Parathyroid adenoma (tissue), 2 donors: ENCODE measurements at regions not wholly inside any gene's neighbourhood (a gene's known extent, or its start where the extent isn't known, plus 50 kb on each side); places are given as distances from the start of the nearest gene placed in this dataset.
"Not testable (repeated sequence)": the region's sequence is repeated elsewhere in the genome, so short reads cannot be mapped to it uniquely, and the experiment has no call there.

ENCODE experiments used
- H2AFZ ChIP-seq: fragments of 300-600 bp; sonication (generic); one replicate; pipeline ENCODE4 v1.7.0; 2017; ENCODE audit warnings: antibody characterized with exemption, mild to moderate bottlenecking
- H3K27ac ChIP-seq: fragments of 300-600 bp; sonication (generic); one replicate; pipeline ENCODE4 v1.7.0; 2017
- H3K27me3 ChIP-seq: fragments of 300-600 bp; sonication (generic); one replicate; pipeline ENCODE4 v1.7.0; 2017; ENCODE audit warnings: low read length; ENCODE audit not compliant: control insufficient read depth, insufficient read depth
- H3K36me3 ChIP-seq: fragments of 300-600 bp; sonication (generic); one replicate; pipeline ENCODE4 v1.7.0; 2017; ENCODE audit warnings: low read length; ENCODE audit not compliant: control insufficient read depth, insufficient read depth
- H3K4me1 ChIP-seq: fragments of 300-600 bp; sonication (generic); one replicate; pipeline ENCODE4 v1.7.0; 2017; ENCODE audit warnings: control low read depth
- H3K4me2 ChIP-seq: fragments of 300-600 bp; sonication (generic); one replicate; pipeline ENCODE4 v1.7.0; 2017; ENCODE audit warnings: low read length
- H3K4me3 ChIP-seq: fragments of 300-600 bp; sonication (generic); one replicate; pipeline ENCODE4 v1.7.0; 2017; ENCODE audit warnings: low read depth, low read length
- H3K79me2 ChIP-seq: fragments of 300-600 bp; sonication (generic); one replicate; pipeline ENCODE4 v1.7.0; 2017; ENCODE audit warnings: control low read depth
- H3K9ac ChIP-seq: fragments of 300-600 bp; sonication (generic); one replicate; pipeline ENCODE4 v1.7.0; 2017; ENCODE audit warnings: mild to moderate bottlenecking
- H3K9me3 ChIP-seq: fragments of 300-600 bp; sonication (generic); one replicate; pipeline ENCODE4 v1.7.0; 2017; ENCODE audit warnings: low read length; ENCODE audit not compliant: control insufficient read depth
- CTCF ChIP-seq: fragments of 300-600 bp; sonication (generic); IDR thresholded peaks from one replicate; pipeline ENCODE4 v1.7.0; 2017; ENCODE audit warnings: antibody characterized with exemption, mild to moderate bottlenecking
- donor health status: primary hyperparathyroidism.

DNA sequence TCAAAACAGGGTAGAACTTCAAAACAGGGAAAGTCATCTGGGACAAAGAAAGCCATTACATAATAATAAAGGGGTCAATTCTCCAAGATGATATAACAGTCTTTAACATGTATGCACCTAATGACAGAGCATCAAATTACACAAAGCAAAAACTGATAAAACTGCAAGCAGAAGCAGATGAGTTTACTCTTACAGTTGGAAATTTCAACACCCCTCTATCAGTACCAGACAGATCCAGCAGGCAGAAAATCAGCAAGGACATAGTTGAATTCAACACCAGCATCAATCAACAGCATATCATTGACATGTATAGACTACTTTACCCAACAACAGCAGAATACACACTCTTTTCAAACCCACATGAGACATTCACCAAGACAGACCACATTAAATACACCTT, 233.0 kb upstream of the NEBL start:
- H3K4me3 ChIP-seq, result no peak overlapping the region
- peaks cover 2% of the 10 kb centered on the region for H3K4me1 ChIP-seq
- no peak for TF ChIP-seq CTCF
- no peaks in the 10 kb centered on the region for H3K9me3 ChIP-seq
- no peak overlapping the region for H3K9ac ChIP-seq
- H3K36me3 ChIP-seq, result no peaks in the 10 kb centered on the region
- no peak overlapping the region for H3K4me2 ChIP-seq
- H3K27me3 ChIP-seq, result no peaks in the 10 kb centered on the region
- no peak overlapping the region for H2AFZ ChIP-seq
- H3K79me2 ChIP-seq, result peaks cover 16% of the 10 kb centered on the region
- H3K27ac ChIP-seq, result no peak overlapping the region

DNA sequence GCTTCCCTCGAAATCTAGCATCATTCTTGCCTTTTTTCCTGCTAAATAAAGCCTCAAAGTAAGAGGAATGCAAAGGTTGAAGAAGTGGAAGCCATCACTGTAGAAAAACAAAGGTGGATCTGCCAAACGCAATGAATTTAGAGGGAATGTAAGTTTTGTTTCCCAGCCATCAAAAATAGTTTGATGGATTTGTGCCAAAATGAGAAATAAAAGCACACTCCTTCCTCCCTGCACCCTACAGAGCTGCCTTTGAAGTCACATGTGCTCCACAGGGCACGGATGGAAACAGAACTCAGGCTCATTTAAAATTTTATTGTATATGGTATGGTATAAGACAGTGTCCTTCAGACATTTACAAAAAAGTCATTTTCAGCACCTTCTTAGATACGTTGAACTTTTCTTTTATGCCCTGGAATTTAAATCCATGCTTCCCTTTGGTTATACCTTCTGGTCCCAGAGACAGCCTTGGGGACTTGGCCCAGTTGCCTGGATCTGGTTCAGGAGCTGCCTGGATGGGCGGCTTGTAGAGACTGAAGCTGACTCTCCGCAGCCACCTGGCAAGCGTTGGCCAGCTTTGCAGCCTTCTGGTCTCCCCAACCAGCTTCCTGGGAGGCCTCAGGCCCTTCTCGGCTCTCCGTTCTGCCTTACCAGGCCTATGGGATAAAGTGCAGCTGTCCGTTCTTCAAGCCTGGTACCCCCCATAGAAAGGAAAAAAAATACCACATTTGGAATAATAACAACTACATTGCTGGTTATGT, 228.5 kb upstream of the NEBL start:
- no peaks in the 10 kb centered on the region for H3K4me1 ChIP-seq
- H3K27me3 ChIP-seq, result no peaks in the 10 kb centered on the region
- H3K79me2 ChIP-seq, result peaks cover 20% of the 10 kb centered on the region
- no peak for TF ChIP-seq CTCF
- no peaks in the 10 kb centered on the region for H3K9me3 ChIP-seq
- no peak overlapping the region for H3K4me3 ChIP-seq
- H3K36me3 ChIP-seq, result no peaks in the 10 kb centered on the region
- H2AFZ ChIP-seq, result no peak overlapping the region
- no peak overlapping the region for H3K9ac ChIP-seq
- H3K4me2 ChIP-seq, result no peak overlapping the region
- H3K27ac ChIP-seq, result no peak overlapping the region

DNA sequence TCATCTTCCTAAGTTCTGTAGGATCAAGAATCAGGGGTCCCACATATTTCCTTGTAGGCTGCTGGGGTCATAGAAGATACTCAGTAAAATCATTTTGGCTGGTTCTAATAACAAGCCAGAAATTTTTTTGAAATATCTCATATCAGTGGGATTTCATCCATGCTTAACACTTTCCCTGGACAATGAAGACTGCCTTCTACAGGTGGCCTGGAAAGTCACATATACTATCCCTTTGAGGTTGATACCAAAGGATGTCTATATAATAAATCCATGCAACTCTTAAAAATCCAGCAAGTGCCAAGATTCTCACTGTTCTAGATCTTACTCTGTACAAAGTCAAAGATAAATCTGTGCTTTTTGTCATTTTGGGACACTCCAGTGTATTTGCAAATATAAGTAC, 225.8 kb upstream of the NEBL start:
- Histone ChIP-seq H3K4me1 (no peaks in the 10 kb centered on the region), H3K9me3 (no peaks in the 10 kb centered on the region), H3K4me3 (no peak overlapping the region), H3K4me2 (no peak overlapping the region), H3K9ac (no peak overlapping the region), H2AFZ (no peak overlapping the region), H3K79me2 (peaks cover 23% of the 10 kb centered on the region), H3K36me3 (no peaks in the 10 kb centered on the region), H3K27me3 (no peaks in the 10 kb centered on the region), H3K27ac (no peak overlapping the region)
- TF ChIP-seq CTCF, result no peak

DNA sequence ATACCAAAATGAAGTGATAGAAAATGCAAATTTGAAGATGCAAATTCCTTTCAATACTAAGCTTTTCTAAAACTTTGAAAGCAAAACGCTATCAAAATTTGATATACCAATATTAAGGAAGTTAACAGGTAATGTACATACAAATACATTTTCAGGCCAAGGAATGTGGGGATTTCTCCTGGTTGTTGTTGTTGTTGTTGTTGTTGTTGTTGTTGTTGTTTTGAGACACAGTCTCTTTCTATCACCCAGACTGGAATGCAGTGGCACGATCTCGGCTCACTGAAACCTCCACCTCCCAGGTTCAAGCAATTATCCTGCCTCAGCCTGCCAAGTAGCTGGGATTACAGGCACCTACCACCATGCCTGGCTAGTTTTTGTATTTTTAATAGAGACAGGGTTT, 224.7 kb upstream of the NEBL start:
- not testable (repeated sequence) for H3K27me3 ChIP-seq, H3K9ac ChIP-seq, H3K4me3 ChIP-seq, H2AFZ ChIP-seq, H3K4me2 ChIP-seq, H3K27ac ChIP-seq, H3K36me3 ChIP-seq, H3K4me1 ChIP-seq, H3K9me3 ChIP-seq
- peaks cover 23% of the 10 kb centered on the region for H3K79me2 ChIP-seq

- no peaks in the 10 kb centered on the region for H3K27me3 ChIP-seq
- H3K4me2 ChIP-seq, result no peak overlapping the region
- no peaks in the 10 kb centered on the region for H3K9me3 ChIP-seq
- no peak overlapping the region for H2AFZ ChIP-seq
- no peak overlapping the region for H3K9ac ChIP-seq
- no peak overlapping the region for H3K4me3 ChIP-seq
- TF ChIP-seq CTCF, result no peak
- H3K4me1 ChIP-seq, result no peaks in the 10 kb centered on the region
- H3K79me2 ChIP-seq, result peaks cover 4% of the 10 kb centered on the region
- no peak overlapping the region for H3K27ac ChIP-seq
- no peaks in the 10 kb centered on the region for H3K36me3 ChIP-seq
These were observed 217.6 kb upstream of the NEBL start for GRCh38 chr10:21114683-21115082.
